ENCODE measurements at regions not wholly inside any gene's neighbourhood (a gene's known extent, or its start where the extent isn't known, plus 50 kb on each side); places are given as distances from the start of the nearest gene placed in this dataset.

DNA sequence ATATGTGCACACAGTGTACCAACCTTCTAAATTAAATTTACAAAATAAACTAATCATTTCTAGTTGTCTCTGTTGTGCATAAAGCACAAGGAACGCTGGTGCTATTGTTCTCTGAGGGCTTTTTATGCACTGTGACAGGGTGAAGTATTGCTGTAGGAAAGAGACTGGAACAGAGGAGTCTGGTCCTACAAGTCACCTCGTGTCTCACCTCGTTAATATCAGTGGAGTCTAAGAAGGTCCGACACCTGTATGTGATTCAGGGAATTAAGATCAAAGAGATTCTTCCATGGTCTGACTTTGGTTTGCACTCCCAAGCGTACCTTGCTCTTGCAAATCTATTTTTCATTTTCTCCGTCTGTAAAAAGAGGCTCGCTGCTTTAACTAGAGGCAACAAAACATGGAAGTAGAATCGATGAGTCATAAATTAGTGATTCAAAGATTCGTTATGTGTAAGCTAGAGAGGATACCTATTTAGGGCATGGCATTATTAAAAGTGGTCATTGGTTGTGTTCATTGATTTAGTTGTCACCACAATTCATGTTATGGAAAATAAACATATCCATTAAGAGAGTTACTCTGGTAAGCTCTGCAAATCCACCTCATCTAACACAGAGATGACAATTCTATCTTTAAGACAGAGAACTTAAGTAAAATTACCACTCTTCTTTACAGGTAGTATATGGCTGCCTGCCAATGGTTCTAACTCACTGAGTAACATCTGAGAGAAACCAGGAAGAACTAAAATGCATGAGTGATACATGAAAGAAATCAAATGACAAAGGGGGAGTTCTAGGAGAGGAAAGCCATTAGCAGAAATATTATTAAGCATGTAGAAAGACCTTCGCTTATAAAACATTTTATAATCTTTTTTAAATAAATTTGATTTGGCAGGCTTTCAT lies 219.4 kb upstream of the GBE1 start:
- no peaks in the 10 kb centered on the region for H3K27me3 ChIP-seq (ENCODE audit: insufficient read depth, poor library complexity, severe bottlenecking)
- no peak overlapping the region for H3K4me3 ChIP-seq (replicated peaks; ENCODE audit: insufficient read depth, low read length)
- no peak for TF ChIP-seq POLR2AphosphoS5 (IDR thresholded peaks at IDR 0.05; ENCODE audit: low read depth)
- no peak for TF ChIP-seq SPI1 (IDR thresholded peaks at IDR 0.05; ENCODE audit: borderline replicate concordance, low read depth)
- TF ChIP-seq, protein P1, sequence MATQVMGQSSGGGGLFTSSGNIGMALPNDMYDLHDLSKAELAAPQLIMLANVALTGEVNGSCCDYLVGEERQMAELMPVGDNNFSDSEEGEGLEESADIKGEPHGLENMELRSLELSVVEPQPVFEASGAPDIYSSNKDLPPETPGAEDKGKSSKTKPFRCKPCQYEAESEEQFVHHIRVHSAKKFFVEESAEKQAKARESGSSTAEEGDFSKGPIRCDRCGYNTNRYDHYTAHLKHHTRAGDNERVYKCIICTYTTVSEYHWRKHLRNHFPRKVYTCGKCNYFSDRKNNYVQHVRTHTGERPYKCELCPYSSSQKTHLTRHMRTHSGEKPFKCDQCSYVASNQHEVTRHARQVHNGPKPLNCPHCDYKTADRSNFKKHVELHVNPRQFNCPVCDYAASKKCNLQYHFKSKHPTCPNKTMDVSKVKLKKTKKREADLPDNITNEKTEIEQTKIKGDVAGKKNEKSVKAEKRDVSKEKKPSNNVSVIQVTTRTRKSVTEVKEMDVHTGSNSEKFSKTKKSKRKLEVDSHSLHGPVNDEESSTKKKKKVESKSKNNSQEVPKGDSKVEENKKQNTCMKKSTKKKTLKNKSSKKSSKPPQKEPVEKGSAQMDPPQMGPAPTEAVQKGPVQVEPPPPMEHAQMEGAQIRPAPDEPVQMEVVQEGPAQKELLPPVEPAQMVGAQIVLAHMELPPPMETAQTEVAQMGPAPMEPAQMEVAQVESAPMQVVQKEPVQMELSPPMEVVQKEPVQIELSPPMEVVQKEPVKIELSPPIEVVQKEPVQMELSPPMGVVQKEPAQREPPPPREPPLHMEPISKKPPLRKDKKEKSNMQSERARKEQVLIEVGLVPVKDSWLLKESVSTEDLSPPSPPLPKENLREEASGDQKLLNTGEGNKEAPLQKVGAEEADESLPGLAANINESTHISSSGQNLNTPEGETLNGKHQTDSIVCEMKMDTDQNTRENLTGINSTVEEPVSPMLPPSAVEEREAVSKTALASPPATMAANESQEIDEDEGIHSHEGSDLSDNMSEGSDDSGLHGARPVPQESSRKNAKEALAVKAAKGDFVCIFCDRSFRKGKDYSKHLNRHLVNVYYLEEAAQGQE (IDR thresholded peaks at IDR 0.05; ENCODE audit: insufficient replicate concordance, low read depth), result no peak
- TF ChIP-seq GABPA (IDR thresholded peaks at IDR 0.05; ENCODE audit: low read depth), result no peak
- TF ChIP-seq, protein P2, sequence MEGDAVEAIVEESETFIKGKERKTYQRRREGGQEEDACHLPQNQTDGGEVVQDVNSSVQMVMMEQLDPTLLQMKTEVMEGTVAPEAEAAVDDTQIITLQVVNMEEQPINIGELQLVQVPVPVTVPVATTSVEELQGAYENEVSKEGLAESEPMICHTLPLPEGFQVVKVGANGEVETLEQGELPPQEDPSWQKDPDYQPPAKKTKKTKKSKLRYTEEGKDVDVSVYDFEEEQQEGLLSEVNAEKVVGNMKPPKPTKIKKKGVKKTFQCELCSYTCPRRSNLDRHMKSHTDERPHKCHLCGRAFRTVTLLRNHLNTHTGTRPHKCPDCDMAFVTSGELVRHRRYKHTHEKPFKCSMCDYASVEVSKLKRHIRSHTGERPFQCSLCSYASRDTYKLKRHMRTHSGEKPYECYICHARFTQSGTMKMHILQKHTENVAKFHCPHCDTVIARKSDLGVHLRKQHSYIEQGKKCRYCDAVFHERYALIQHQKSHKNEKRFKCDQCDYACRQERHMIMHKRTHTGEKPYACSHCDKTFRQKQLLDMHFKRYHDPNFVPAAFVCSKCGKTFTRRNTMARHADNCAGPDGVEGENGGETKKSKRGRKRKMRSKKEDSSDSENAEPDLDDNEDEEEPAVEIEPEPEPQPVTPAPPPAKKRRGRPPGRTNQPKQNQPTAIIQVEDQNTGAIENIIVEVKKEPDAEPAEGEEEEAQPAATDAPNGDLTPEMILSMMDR (IDR thresholded peaks at IDR 0.05; ENCODE audit: insufficient read depth, low read length), result no peak
- no peak for DNase-seq (ENCODE audit: low read depth in 1 of 2, low spot score in 1 of 2)
- no peak overlapping the region for H3K27ac ChIP-seq (replicated peaks)

DNA sequence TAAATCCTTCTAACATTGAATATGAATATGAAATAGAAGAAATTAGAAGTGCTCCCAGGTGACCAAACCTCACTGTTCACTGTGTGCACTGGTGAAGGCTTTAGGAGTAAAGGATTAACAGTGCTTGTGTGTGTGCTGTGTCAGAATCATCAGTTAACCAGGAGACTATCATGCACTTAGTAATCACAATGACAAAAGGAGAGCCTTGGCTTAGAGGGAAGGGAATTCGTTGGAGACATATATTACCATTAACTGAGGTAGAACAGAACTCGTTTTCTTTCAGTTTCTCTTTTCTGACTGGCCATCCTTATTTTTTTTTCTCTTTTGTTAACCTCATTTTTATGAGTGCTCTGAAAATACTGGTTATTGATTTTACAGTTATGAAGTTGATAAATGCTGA lies 213.3 kb upstream of the GBE1 start:
- DNase-seq (ENCODE audit: low read depth in 1 of 2, low spot score in 1 of 2), result no peak
- Histone ChIP-seq H3K27ac (replicated peaks) (no peak overlapping the region), H3K27me3 (ENCODE audit: insufficient read depth, poor library complexity, severe bottlenecking) (no peaks in the 10 kb centered on the region), H3K4me3 (replicated peaks; ENCODE audit: insufficient read depth, low read length) (no peak overlapping the region)
- no peak for TF ChIP-seq POLR2AphosphoS5 (IDR thresholded peaks at IDR 0.05; ENCODE audit: low read depth)
- TF ChIP-seq, protein P2 (IDR thresholded peaks at IDR 0.05; ENCODE audit: insufficient read depth, low read length), result no peak
- TF ChIP-seq, protein P1 (IDR thresholded peaks at IDR 0.05; ENCODE audit: insufficient replicate concordance, low read depth), result no peak

DNA sequence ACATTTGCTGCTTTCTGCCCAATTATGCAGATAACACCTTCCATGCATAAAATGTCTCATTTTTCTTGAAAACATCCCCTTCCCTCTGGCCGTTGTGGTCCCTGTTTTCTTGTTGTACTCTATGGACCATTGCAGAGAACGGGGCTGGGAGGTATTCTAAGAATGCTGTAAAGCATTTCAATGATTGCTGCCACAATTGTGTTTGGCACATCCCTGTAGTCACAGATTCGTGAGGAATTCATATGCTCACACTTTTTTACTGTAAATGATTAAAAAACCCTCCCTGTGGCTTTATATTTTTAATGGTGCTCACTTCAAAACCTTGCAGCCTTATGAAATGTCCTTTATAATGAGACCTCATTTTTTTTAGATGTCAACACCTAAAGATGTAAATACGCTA lies 207.2 kb upstream of the GBE1 start:
- Histone ChIP-seq H3K4me3 (replicated peaks; ENCODE audit: insufficient read depth, low read length) (no peak overlapping the region), H3K27me3 (ENCODE audit: insufficient read depth, poor library complexity, severe bottlenecking) (no peaks in the 10 kb centered on the region), H3K27ac (replicated peaks) (no peak overlapping the region)
- no peak for DNase-seq (ENCODE audit: low read depth in 1 of 2, low spot score in 1 of 2)
- TF ChIP-seq, protein P2 (IDR thresholded peaks at IDR 0.05; ENCODE audit: insufficient read depth, low read length), result no peak
- TF ChIP-seq POLR2AphosphoS5 (IDR thresholded peaks at IDR 0.05; ENCODE audit: low read depth) (no peak), SPI1 (IDR thresholded peaks at IDR 0.05; ENCODE audit: borderline replicate concordance, low read depth) (no peak), GABPA (IDR thresholded peaks at IDR 0.05; ENCODE audit: low read depth) (no peak)
- TF ChIP-seq, protein P1 (IDR thresholded peaks at IDR 0.05; ENCODE audit: insufficient replicate concordance, low read depth), result no peak

Measured in HL-60 (cell line).